HepG2 (cell line): ENCODE measurements at regions not wholly inside any gene's neighbourhood (a gene's known extent, or its start where the extent isn't known, plus 50 kb on each side); places are given as distances from the start of the nearest gene placed in this dataset.
"Not testable (repeated sequence)": the region's sequence is repeated elsewhere in the genome, so short reads cannot be mapped to it uniquely, and the experiment has no call there.

Experiments
- ATAC-seq: fragments of 200-7000 bp; cut with Tn5 transposase; 3 replicates; pipeline ENCODE4 v1.9.1; 2020; ENCODE audit warnings: mild to moderate bottlenecking, moderate library complexity
- BruUV-seq: library from RNA; stranded (reverse); fragments of 400-500 nt; replicated peaks from 2 replicates; lab custom pipeline; 2021; lab: Mats Ljungman, UMichigan
- CTCF ChIA-PET: fragments of 300-600 bp; formaldehyde crosslinking; extraction: SDS; loops from one replicate; lab custom pipeline; 2021; ENCODE audit warnings: low total read pairs, inconsistent platforms, low intra/inter-chr PET ratio; lab: Yijun Ruan, JAX
- POLR2A ChIA-PET: fragments of 350-600 bp; sonication (Branson Sonifier 250); formaldehyde crosslinking; loops from one replicate; lab custom pipeline; 2020; ENCODE audit warnings: antibody characterized with exemption, inconsistent platforms; lab: Yijun Ruan, JAX
- DNase-seq: peaks from one replicate; pipeline ENCODE4 v3.0.0-alpha.2; 2015; ENCODE audit warnings: low spot score
- FAIRE-seq: peaks from 3 replicates; lab custom pipeline; 2011; peaks lifted over from hg19 to GRCh38; lab: Jason Lieb, UNC
- H2AFZ ChIP-seq: one replicate; pipeline ENCODE4 v1.6.1; 2011; ENCODE audit warnings: low read length, inconsistent platforms
- H3K27ac ChIP-seq: fragments of 300-600 bp; 3 replicates; pipeline ENCODE4 v1.8.0; 2011; ENCODE audit warnings: mixed run types, mild to moderate bottlenecking, mixed read lengths, low read length, inconsistent platforms; ENCODE audit not compliant: insufficient read depth; ENCODE audit errors: extremely low read length
- H3K27me3 ChIP-seq, 2 experiments: fragments of 200-600 bp in 1 of 2; 2 replicates in 1 of 2; 3 replicates in 1 of 2; pipeline versions ENCODE4 v1.6.0 to v1.8.0; 2011; ENCODE audit warnings: low read length in 2 of 2, mild to moderate bottlenecking in 2 of 2, moderate library complexity in 2 of 2, inconsistent platforms in 1 of 2; ENCODE audit not compliant: insufficient read depth in 2 of 2, control insufficient read depth in 1 of 2
- H3K36me3 ChIP-seq, 2 experiments: fragments of 200-600 bp in 1 of 2; replicated peaks in 1 of 2; 2 replicates in 1 of 2; 3 replicates in 1 of 2; pipeline versions ENCODE4 v1.5.1 to v1.8.0; 2011; ENCODE audit warnings: low read length in 2 of 2, inconsistent platforms in 1 of 2; ENCODE audit not compliant: insufficient read depth in 2 of 2, control insufficient read depth in 1 of 2
- H3K4me1 ChIP-seq: 2 replicates; pipeline ENCODE4 v1.5.1; 2012; ENCODE audit warnings: low read length, inconsistent platforms; ENCODE audit not compliant: insufficient read depth
- H3K4me2 ChIP-seq: 2 replicates; pipeline ENCODE4 v1.6.0; 2011; ENCODE audit warnings: low read depth, low read length, inconsistent platforms
- H3K4me3 ChIP-seq, 3 experiments: fragments of 200-600 bp in 1 of 3; sonication (generic), shearing (Covaris generic) in 1 of 3; replicated peaks in 1 of 3; 2 replicates each; pipeline ENCODE4 v1.5.1; 2011 to 2016; ENCODE audit warnings: low read length in 3 of 3, inconsistent platforms in 2 of 3, low read depth in 2 of 3, mild to moderate bottlenecking in 2 of 3, control low read depth in 1 of 3, mixed read lengths in 1 of 3; ENCODE audit not compliant: insufficient read depth in 1 of 3
- H3K79me2 ChIP-seq: one replicate; pipeline ENCODE4 v1.6.1; 2011; ENCODE audit warnings: low read length, inconsistent platforms; ENCODE audit not compliant: insufficient read depth
- H3K9ac ChIP-seq: 2 replicates; pipeline ENCODE4 v1.6.0; 2011; ENCODE audit warnings: mild to moderate bottlenecking, low read depth, low read length, inconsistent platforms; ENCODE audit not compliant: insufficient read depth
- H3K9me3 ChIP-seq: 2 replicates; pipeline ENCODE4 v1.5.1; 2012; ENCODE audit warnings: mild to moderate bottlenecking, low read length
- H4K20me1 ChIP-seq: 2 replicates; pipeline ENCODE4 v1.6.0; 2011; ENCODE audit warnings: inconsistent platforms, mild to moderate bottlenecking, low read length, moderate library complexity; ENCODE audit not compliant: insufficient read depth
- CCDC6 ChIP-seq: sonication (generic); formaldehyde crosslinking; IDR thresholded peaks from 2 replicates; pipeline ENCODE4 v1.8.1; 2022; ENCODE audit warnings: mild to moderate bottlenecking, missing genetic modification reagents, moderate library complexity
- DNMT3B ChIP-seq: conservative IDR thresholded peaks from 2 replicates; pipeline ENCODE4 v1.6.1; 2016; ENCODE audit warnings: missing biosample characterization, control low read depth
- KLF11 ChIP-seq: IDR thresholded peaks from 2 replicates; pipeline ENCODE4 v1.6.1; 2016; ENCODE audit warnings: missing compliant biosample characterization
- NBN ChIP-seq: fragments of 450-650 bp; conservative IDR thresholded peaks from 2 replicates; pipeline ENCODE4 v1.6.1; 2017
- TGIF2 ChIP-seq: IDR thresholded peaks from 2 replicates; pipeline ENCODE4 v1.6.1; 2016; ENCODE audit warnings: control low read depth, missing compliant biosample characterization
- ZSCAN30 ChIP-seq: sonication (generic); formaldehyde crosslinking; IDR thresholded peaks from 2 replicates; pipeline ENCODE4 v1.5.0; 2020; ENCODE audit warnings: mild to moderate bottlenecking, missing genetic modification reagents
- WGBS: methylation state at CpG from one replicate; pipeline ENCODE4 v1.1.6; 2017; ENCODE audit warnings: low lambda C conversion rate; 5-methylcytosine and 5-hydroxymethylcytosine counted together
- in situ Hi-C: cut with HindIII; loops from 2 replicates; pipeline ENCODE4 v1.10.0; 2017; ENCODE audit warnings: low pct_unique_long_range_greater_than_20kb; ENCODE audit not compliant: extremely low pct_ligation_motif_present
- intact Hi-C: fragments of 100-400 bp; cut with micrococcal nuclease; formaldehyde crosslinking; loops from one replicate; pipeline ENCODE4 v1.10.0; 2022; ENCODE audit not compliant: unreplicated experiment

GRCh38 chr5:42168091-42168670 is 243.1 kb downstream of the FBXO4 start (continued):
- no peak for TF ChIP-seq TGIF2 (CRISPR knock-in tag)
- TF ChIP-seq KLF11 (CRISPR knock-in tag) = no peak
- TF ChIP-seq CCDC6 (CRISPR knock-in tag) = no peak
- TF ChIP-seq DNMT3B (CRISPR knock-in tag) = no peak
- TF ChIP-seq ZSCAN30 (CRISPR knock-in tag) = no peak
- no peak for TF ChIP-seq NBN

GRCh38 chr5:42176118-42176517 is 247.1 kb upstream of the GHR start:
- H3K4me1 ChIP-seq, intact Hi-C loops, POLR2A ChIA-PET, H3K4me3 ChIP-seq, H3K36me3 ChIP-seq, ATAC-seq, H2AFZ ChIP-seq, H3K27me3 ChIP-seq, H3K79me2 ChIP-seq, in situ Hi-C loops, H3K27ac ChIP-seq, CTCF ChIA-PET, H4K20me1 ChIP-seq, BruUV-seq, H3K4me2 ChIP-seq, H3K9ac ChIP-seq, DNase-seq, FAIRE-seq: not testable (repeated sequence)
- peaks cover 12% of the 10 kb centered on the region for H3K9me3 ChIP-seq
- WGBS = 0% methylated on average over 3 of the region's 3 CpGs

- DNase-seq, in situ Hi-C loops, FAIRE-seq, H3K4me3 ChIP-seq, H3K9ac ChIP-seq, H3K79me2 ChIP-seq, H3K27me3 ChIP-seq, BruUV-seq, CTCF ChIA-PET, H3K4me1 ChIP-seq, H3K4me2 ChIP-seq, POLR2A ChIA-PET, intact Hi-C loops, H4K20me1 ChIP-seq, ATAC-seq, H2AFZ ChIP-seq, H3K36me3 ChIP-seq, H3K27ac ChIP-seq: not testable (repeated sequence)
- H3K9me3 ChIP-seq = peaks cover 12% of the 10 kb centered on the region
- 0% methylated on average over 1 of the region's 1 CpG for WGBS
Observed at GRCh38 chr5:42179843-42180242, 243.4 kb upstream of the GHR start.
